Karpas-422 (cell line): ENCODE measurements at regions not wholly inside any gene's neighbourhood (a gene's known extent, or its start where the extent isn't known, plus 50 kb on each side); places are given as distances from the start of the nearest gene placed in this dataset.
"Not testable (repeated sequence)": the region's sequence is repeated elsewhere in the genome, so short reads cannot be mapped to it uniquely, and the experiment has no call there.

Experiments
- DNase-seq: peaks from one replicate; pipeline ENCODE4 v3.0.0-alpha.2; 2015
- H2AFZ ChIP-seq: fragments of 200-600 bp; sonication (generic); 2 replicates; pipeline ENCODE4 v1.6.1; 2014; ENCODE audit warnings: antibody characterized with exemption, low read length, mixed read lengths
- H3K27ac ChIP-seq: fragments of 200-600 bp; sonication (generic); 2 replicates; pipeline ENCODE4 v1.5.1; 2014; ENCODE audit warnings: mild to moderate bottlenecking, low read length, moderate library complexity
- H3K27me3 ChIP-seq: fragments of 200-600 bp; sonication (generic); 2 replicates; pipeline ENCODE4 v1.6.1; 2014; ENCODE audit warnings: low read length, mixed read lengths
- H3K36me3 ChIP-seq: fragments of 200-600 bp; sonication (generic); 2 replicates; pipeline ENCODE4 v1.6.1; 2014; ENCODE audit warnings: low read length, mixed read lengths; ENCODE audit not compliant: insufficient read depth
- H3K4me1 ChIP-seq: fragments of 200-600 bp; sonication (generic); 2 replicates; pipeline ENCODE4 v1.6.1; 2014; ENCODE audit warnings: mild to moderate bottlenecking, low read length, mixed read lengths
- H3K4me2 ChIP-seq: fragments of 200-600 bp; sonication (generic); 2 replicates; pipeline ENCODE4 v1.6.1; 2014; ENCODE audit warnings: low read length, low read depth, mild to moderate bottlenecking; ENCODE audit not compliant: poor library complexity, severe bottlenecking
- H3K4me3 ChIP-seq: fragments of 200-600 bp; sonication (generic); 2 replicates; pipeline ENCODE4 v1.5.1; 2014; ENCODE audit warnings: mild to moderate bottlenecking, antibody characterized with exemption, low read length, mixed read lengths
- H3K79me2 ChIP-seq: fragments of 200-600 bp; sonication (generic); 2 replicates; pipeline ENCODE4 v1.6.1; 2014; ENCODE audit warnings: mild to moderate bottlenecking, low read length, mixed read lengths
- H3K9ac ChIP-seq: fragments of 200-600 bp; sonication (generic); 2 replicates; pipeline ENCODE4 v1.6.0; 2014; ENCODE audit warnings: low read length
- H3K9me2 ChIP-seq: fragments of 200-600 bp; sonication (generic), shearing (Covaris generic); replicated peaks from 2 replicates; pipeline ENCODE4 v1.6.0; 2014; ENCODE audit warnings: mild to moderate bottlenecking, low read length, moderate library complexity; ENCODE audit not compliant: insufficient read depth
- H3K9me3 ChIP-seq: fragments of 300-700, 200-600 bp; sonication (generic); 2 replicates; pipeline ENCODE4 v1.6.1; 2014; ENCODE audit warnings: low read length, mixed read lengths
- H4K20me1 ChIP-seq: fragments of 200-600 bp; sonication (generic); 2 replicates; pipeline ENCODE4 v1.6.1; 2014; ENCODE audit warnings: mild to moderate bottlenecking, antibody characterized with exemption, low read length, low read depth; ENCODE audit not compliant: insufficient read depth

DNA sequence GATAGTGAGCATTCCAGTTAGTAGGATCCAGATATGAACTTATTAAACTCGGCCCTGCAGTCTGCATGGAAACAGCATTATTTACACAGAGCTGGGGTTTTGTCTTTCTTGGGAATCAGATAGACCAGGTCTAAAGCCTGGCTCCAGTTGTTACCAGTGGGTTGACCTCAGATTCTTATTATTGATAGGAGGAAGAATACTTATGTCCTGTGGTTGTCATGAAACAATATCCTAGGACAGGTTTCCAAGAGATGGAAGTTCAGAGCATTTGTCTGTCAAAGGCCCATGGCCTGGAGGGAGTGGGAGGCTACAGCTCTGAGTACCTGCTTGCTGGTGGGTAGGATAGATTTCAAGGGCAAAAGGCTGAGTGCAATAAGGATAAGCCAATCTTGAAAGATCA is 129.2 kb downstream of the BOD1 start:
- H4K20me1 ChIP-seq, result no peaks in the 10 kb centered on the region
- no peak overlapping the region for H3K27ac ChIP-seq
- H3K4me1 ChIP-seq, result no peaks in the 10 kb centered on the region
- no peak for DNase-seq
- no peaks in the 10 kb centered on the region for H3K79me2 ChIP-seq
- no peaks in the 10 kb centered on the region for H3K27me3 ChIP-seq
- H3K4me2 ChIP-seq, result no peak overlapping the region
- H3K9me2 ChIP-seq, result no peaks in the 10 kb centered on the region
- H3K9ac ChIP-seq, result no peak overlapping the region
- H2AFZ ChIP-seq, result no peak overlapping the region
- H3K4me3 ChIP-seq, result no peak overlapping the region
- no peaks in the 10 kb centered on the region for H3K36me3 ChIP-seq
- no peaks in the 10 kb centered on the region for H3K9me3 ChIP-seq

DNA sequence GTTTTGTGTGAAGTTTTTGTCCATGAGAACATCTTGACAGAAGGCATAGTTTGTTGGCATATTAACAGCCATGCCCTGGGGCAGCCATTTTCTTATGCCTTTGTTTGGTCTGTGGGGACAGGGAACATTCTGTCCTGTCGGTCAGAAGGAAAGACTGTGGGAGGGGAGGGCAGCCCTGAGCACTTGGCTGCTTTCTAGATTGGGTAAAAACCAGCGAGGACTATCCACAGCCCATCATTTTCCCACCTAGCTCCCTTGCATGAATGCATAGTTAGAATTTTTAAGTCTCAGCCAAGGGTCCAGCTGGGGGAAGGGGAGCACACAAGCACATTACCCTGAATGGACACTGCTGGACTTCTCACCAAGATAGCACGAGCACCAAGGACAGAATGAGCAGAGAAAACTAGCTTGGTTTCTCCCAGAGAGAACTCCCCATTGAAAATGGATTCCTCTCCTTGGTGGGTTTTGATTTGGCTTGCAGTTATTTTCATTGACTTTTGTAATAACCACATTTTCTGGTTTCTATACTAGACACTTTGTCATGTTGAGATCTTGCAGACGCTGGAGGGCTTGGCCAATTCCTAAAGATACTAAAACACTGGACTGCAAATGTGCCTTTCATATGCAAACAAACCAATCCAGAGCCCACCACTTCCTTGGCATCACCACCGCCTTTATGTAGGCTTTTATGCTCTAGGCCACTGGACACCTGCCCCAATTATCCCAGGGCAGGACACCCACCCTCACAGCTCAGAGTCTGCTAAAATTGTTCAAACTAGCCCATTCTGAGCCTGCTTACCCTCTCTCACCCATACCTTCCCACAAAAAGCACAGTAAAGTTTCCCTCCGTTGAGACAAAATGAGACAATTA is 129.9 kb downstream of the BOD1 start:
- no peak for DNase-seq
- H3K9me2 ChIP-seq, result no peaks in the 10 kb centered on the region
- H3K9me3 ChIP-seq, result no peaks in the 10 kb centered on the region
- H3K36me3 ChIP-seq, result no peaks in the 10 kb centered on the region
- no peak overlapping the region for H2AFZ ChIP-seq
- no peaks in the 10 kb centered on the region for H4K20me1 ChIP-seq
- no peaks in the 10 kb centered on the region for H3K79me2 ChIP-seq
- no peaks in the 10 kb centered on the region for H3K4me1 ChIP-seq
- no peak overlapping the region for H3K4me2 ChIP-seq
- H3K9ac ChIP-seq, result no peak overlapping the region
- no peak overlapping the region for H3K4me3 ChIP-seq
- H3K27me3 ChIP-seq, result no peaks in the 10 kb centered on the region
- no peak overlapping the region for H3K27ac ChIP-seq

DNA sequence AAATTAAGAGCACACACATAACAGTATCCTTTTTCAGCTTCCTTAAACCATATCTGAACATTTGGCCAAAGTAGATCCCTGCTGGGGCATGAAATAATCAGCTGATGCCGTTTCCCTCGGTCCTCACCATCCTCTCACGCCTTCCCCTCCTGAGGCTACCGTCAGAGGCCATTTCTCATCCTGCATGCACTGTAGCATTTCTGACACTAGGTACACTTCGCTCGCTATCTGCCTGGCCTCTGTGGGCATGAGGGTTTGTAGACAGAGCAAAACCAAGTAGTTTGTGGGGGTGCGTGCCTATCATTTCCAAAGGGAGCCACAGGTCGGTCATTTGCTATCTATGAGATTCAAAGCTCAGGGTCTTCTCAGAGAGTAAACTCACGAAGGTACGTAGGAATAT is 131.9 kb downstream of the BOD1 start:
- DNase-seq, result no peak
- Histone ChIP-seq H3K4me2 (no peak overlapping the region), H3K4me3 (no peak overlapping the region), H3K9ac (no peak overlapping the region), H3K27me3 (no peaks in the 10 kb centered on the region), H3K27ac (no peak overlapping the region), H3K79me2 (no peaks in the 10 kb centered on the region), H3K4me1 (no peaks in the 10 kb centered on the region), H3K36me3 (no peaks in the 10 kb centered on the region), H4K20me1 (no peaks in the 10 kb centered on the region), H3K9me3 (no peaks in the 10 kb centered on the region), H3K9me2 (no peaks in the 10 kb centered on the region), H2AFZ (no peak overlapping the region)

DNA sequence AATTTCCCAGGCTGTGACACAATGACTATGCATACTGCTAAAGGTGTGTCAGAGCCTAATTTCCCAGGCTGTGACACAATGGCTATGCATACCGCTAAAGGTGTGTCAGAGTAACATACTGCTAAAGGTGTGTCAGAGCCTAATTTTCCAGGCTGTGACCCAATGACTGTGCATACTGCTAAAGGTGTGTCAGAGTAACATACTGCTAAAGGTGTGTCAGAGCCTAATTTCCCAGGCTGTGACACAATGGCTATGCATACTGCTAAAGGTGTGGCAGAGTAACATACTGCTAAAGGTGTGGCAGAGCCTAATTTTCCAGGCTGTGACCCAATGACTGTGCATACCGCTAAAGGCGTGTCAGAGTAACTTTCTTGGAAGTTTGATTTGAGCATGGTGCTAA is 132.9 kb downstream of the BOD1 start:
- not testable (repeated sequence) for H3K9ac ChIP-seq, H3K4me3 ChIP-seq, DNase-seq, H3K27ac ChIP-seq, H3K4me2 ChIP-seq, H3K4me1 ChIP-seq, H3K79me2 ChIP-seq, H3K9me3 ChIP-seq, H3K36me3 ChIP-seq, H2AFZ ChIP-seq, H3K27me3 ChIP-seq, H4K20me1 ChIP-seq, H3K9me2 ChIP-seq

DNA sequence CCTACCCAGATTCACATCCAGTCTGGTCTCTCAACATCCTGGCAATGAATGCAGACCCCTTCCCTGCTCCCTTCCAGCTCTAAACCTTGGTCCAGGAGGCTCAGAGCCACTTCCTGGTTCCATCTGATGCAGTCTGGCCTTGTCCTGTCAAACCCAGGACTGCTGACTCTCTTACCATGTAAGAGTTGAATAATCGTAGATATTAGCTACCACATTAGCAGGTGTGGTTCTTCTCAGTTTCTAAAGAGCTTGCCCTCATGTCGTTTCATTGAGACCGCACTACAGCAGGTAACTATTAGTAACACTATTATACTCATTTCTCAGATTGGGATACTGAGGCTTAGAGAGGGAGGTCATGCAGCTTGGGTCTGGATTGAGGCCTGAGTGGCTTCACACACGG is 133.3 kb downstream of the BOD1 start:
- Histone ChIP-seq H3K27me3 (no peaks in the 10 kb centered on the region), H3K9me3 (no peaks in the 10 kb centered on the region), H3K9ac (no peak overlapping the region), H2AFZ (no peak overlapping the region), H3K79me2 (no peaks in the 10 kb centered on the region), H3K4me1 (no peaks in the 10 kb centered on the region), H3K36me3 (no peaks in the 10 kb centered on the region), H4K20me1 (no peaks in the 10 kb centered on the region), H3K4me2 (no peak overlapping the region), H3K4me3 (no peak overlapping the region), H3K27ac (no peak overlapping the region), H3K9me2 (no peaks in the 10 kb centered on the region)
- no peak for DNase-seq

DNA sequence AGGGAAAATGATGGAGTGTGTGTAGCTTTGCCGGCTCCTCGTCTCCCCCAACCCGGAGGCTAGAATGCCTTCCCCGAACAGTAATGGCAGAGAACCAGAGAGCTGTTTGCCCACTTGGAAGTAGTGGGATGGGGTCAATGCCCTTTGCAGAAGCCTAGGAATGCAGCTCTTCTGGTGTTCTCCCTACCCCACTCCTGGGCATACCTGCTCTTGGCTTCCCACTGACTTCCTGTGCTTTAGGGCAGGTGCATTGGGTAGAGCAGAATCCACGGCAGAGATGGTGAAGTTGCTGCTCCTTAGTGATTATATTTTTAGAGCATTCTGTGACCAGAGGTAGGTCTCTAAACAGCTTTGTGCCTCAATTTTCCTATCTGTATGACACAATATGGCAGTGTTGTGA is 134.6 kb downstream of the BOD1 start:
- no peak overlapping the region for H3K9ac ChIP-seq
- H3K27me3 ChIP-seq, result no peaks in the 10 kb centered on the region
- H3K4me2 ChIP-seq, result no peak overlapping the region
- H3K4me3 ChIP-seq, result no peak overlapping the region
- H3K4me1 ChIP-seq, result no peaks in the 10 kb centered on the region
- no peaks in the 10 kb centered on the region for H4K20me1 ChIP-seq
- H3K9me2 ChIP-seq, result no peaks in the 10 kb centered on the region
- H3K9me3 ChIP-seq, result no peaks in the 10 kb centered on the region
- H3K79me2 ChIP-seq, result no peaks in the 10 kb centered on the region
- no peak for DNase-seq
- H2AFZ ChIP-seq, result no peak overlapping the region
- no peak overlapping the region for H3K27ac ChIP-seq
- no peaks in the 10 kb centered on the region for H3K36me3 ChIP-seq

DNA sequence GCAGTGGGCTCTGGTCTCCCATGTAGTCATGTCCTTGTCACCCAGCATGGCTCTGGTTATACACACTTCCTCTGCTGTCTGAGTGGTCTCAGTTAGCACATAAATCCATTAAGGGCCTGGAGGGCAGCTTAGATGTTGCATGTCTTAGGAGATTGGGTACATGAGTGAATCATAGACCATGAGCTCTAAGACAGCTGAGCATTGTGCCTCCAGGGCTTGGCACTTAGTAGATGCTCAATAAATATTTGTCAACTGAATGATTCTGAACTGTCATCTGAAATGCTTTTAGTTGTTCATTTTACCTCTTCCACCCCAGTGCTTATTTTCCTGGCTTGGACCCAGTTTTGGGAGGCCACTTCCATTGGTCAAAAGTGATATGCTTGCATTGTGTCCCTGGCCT is 135.6 kb downstream of the BOD1 start:
- H3K79me2 ChIP-seq, result no peaks in the 10 kb centered on the region
- no peak for DNase-seq
- H3K4me2 ChIP-seq, result no peak overlapping the region
- no peaks in the 10 kb centered on the region for H3K9me3 ChIP-seq
- no peaks in the 10 kb centered on the region for H3K27me3 ChIP-seq
- no peak overlapping the region for H3K4me3 ChIP-seq
- H3K36me3 ChIP-seq, result no peaks in the 10 kb centered on the region
- H2AFZ ChIP-seq, result no peak overlapping the region
- H3K27ac ChIP-seq, result no peak overlapping the region
- H3K9ac ChIP-seq, result no peak overlapping the region
- H3K4me1 ChIP-seq, result no peaks in the 10 kb centered on the region
- H4K20me1 ChIP-seq, result no peaks in the 10 kb centered on the region
- no peaks in the 10 kb centered on the region for H3K9me2 ChIP-seq

DNA sequence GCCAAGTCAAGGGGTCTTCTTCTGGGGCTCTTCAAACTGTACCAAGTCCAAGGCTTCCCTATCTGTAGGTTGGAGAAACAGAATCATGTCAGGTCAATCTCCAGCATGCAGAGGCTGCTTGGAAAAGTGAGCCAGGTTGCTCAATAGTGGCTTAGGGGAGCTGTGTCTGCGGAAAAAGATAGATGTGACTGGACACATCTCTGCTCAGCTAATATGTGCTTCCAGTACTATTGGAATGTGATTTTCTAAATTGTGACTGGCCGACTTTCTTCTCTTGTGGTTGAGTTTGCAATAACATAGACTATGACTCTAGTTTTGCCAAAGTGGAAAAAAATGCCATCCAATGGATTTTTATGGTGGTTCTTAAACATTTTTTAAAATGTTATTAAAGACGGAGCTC is 136.7 kb downstream of the BOD1 start:
- no peak overlapping the region for H3K4me3 ChIP-seq

More for the DNA sequence above, 136.7 kb downstream of the BOD1 start:
- H3K4me2 ChIP-seq, result no peak overlapping the region
- H3K27ac ChIP-seq, result no peak overlapping the region
- no peaks in the 10 kb centered on the region for H3K4me1 ChIP-seq
- no peaks in the 10 kb centered on the region for H3K9me3 ChIP-seq
- no peaks in the 10 kb centered on the region for H3K79me2 ChIP-seq
- H3K9ac ChIP-seq, result no peak overlapping the region
- no peak for DNase-seq
- H4K20me1 ChIP-seq, result no peaks in the 10 kb centered on the region
- H3K9me2 ChIP-seq, result no peaks in the 10 kb centered on the region
- H3K36me3 ChIP-seq, result no peaks in the 10 kb centered on the region
- H2AFZ ChIP-seq, result no peak overlapping the region
- no peaks in the 10 kb centered on the region for H3K27me3 ChIP-seq
